ENCODE measurements at regions not wholly inside any gene's neighbourhood (a gene's known extent, or its start where the extent isn't known, plus 50 kb on each side); places are given as distances from the start of the nearest gene placed in this dataset.

- DNase-seq: no peak
- no peaks in the 10 kb centered on the region for H3K36me3 Mint-ChIP-seq (ENCODE audit: insufficient read depth in 2 of 2)
- H3K27ac Mint-ChIP-seq: no peak overlapping the region
- H3K4me3 Mint-ChIP-seq: no peak overlapping the region
- no peak for ATAC-seq (replicated peaks in 1 of 2)
- no peaks in the 10 kb centered on the region for H3K4me1 Mint-ChIP-seq (ENCODE audit: low read depth)
- no peaks in the 10 kb centered on the region for H3K27me3 Mint-ChIP-seq (ENCODE audit: low read depth)
- H3K9me3 Mint-ChIP-seq: peaks cover 7 to 9% of the 10 kb centered on the region in 2 donors
These were observed 397.5 kb downstream of the TGFB2 start for GRCh38 chr1:218742467-218743262.

GRCh38 chr1:218743861-218744505, 398.8 kb downstream of the TGFB2 start:
- Mint-ChIP-seq H3K4me1 (ENCODE audit: low read depth) (no peaks in the 10 kb centered on the region), H3K36me3 (ENCODE audit: insufficient read depth in 2 of 2) (no peaks in the 10 kb centered on the region), H3K27ac (no peak overlapping the region), H3K27me3 (ENCODE audit: low read depth) (no peaks in the 10 kb centered on the region), H3K9me3 (peaks cover 9% of the 10 kb centered on the region in 2 donors), H3K4me3 (no peak overlapping the region)
- ATAC-seq (replicated peaks in 1 of 2) (no peak), DNase-seq (no peak)

GRCh38 chr1:218748071-218748470, 402.9 kb downstream of the TGFB2 start:
- Mint-ChIP-seq H3K36me3 (ENCODE audit: insufficient read depth in 2 of 2) (no peaks in the 10 kb centered on the region), H3K27me3 (ENCODE audit: low read depth) (no peaks in the 10 kb centered on the region), H3K4me3 (no peak overlapping the region), H3K4me1 (ENCODE audit: low read depth) (no peaks in the 10 kb centered on the region), H3K27ac (no peak overlapping the region), H3K9me3 (peaks cover 4 to 9% of the 10 kb centered on the region in 2 donors)
- ATAC-seq (replicated peaks in 1 of 2): no peak
- no peak for DNase-seq

GRCh38 chr1:218750216-218750970, 405.3 kb downstream of the TGFB2 start:
- Mint-ChIP-seq H3K9me3 (peaks cover 0 to 1% of the 10 kb centered on the region in 2 donors), H3K4me1 (ENCODE audit: low read depth) (no peaks in the 10 kb centered on the region), H3K27ac (no peak overlapping the region), H3K36me3 (ENCODE audit: insufficient read depth in 2 of 2) (no peaks in the 10 kb centered on the region), H3K27me3 (ENCODE audit: low read depth) (no peaks in the 10 kb centered on the region), H3K4me3 (no peak overlapping the region)
- DNase-seq (no peak), ATAC-seq (replicated peaks in 1 of 2) (no peak)

- H3K27me3 Mint-ChIP-seq (ENCODE audit: low read depth): no peaks in the 10 kb centered on the region
- no peak overlapping the region for H3K27ac Mint-ChIP-seq
- no peaks in the 10 kb centered on the region for H3K36me3 Mint-ChIP-seq (ENCODE audit: insufficient read depth in 2 of 2)
- ATAC-seq (replicated peaks in 1 of 2) (no peak), DNase-seq (no peak)
- peaks cover 0 to 1% of the 10 kb centered on the region in 2 donors for H3K9me3 Mint-ChIP-seq
- no peaks in the 10 kb centered on the region for H3K4me1 Mint-ChIP-seq (ENCODE audit: low read depth)
- no peak overlapping the region for H3K4me3 Mint-ChIP-seq
These were observed 406.2 kb downstream of the TGFB2 start for GRCh38 chr1:218751208-218751948.

GRCh38 chr1:218752126-218752525, 407.0 kb downstream of the TGFB2 start:
- Mint-ChIP-seq H3K4me1 (ENCODE audit: low read depth) (no peaks in the 10 kb centered on the region), H3K27ac (no peak overlapping the region), H3K27me3 (ENCODE audit: low read depth) (no peaks in the 10 kb centered on the region), H3K4me3 (no peak overlapping the region), H3K9me3 (peaks cover 0 to 1% of the 10 kb centered on the region in 2 donors), H3K36me3 (ENCODE audit: insufficient read depth in 2 of 2) (no peaks in the 10 kb centered on the region)
- ATAC-seq (replicated peaks in 1 of 2) (no peak), DNase-seq (no peak)

- ATAC-seq (replicated peaks in 1 of 2) (no peak), DNase-seq (no peak)
- Mint-ChIP-seq H3K27me3 (ENCODE audit: low read depth) (no peaks in the 10 kb centered on the region), H3K4me1 (ENCODE audit: low read depth) (no peaks in the 10 kb centered on the region), H3K36me3 (ENCODE audit: insufficient read depth in 2 of 2) (no peaks in the 10 kb centered on the region), H3K4me3 (no peak overlapping the region), H3K27ac (no peak overlapping the region), H3K9me3 (no peaks in the 10 kb centered on the region)
These were observed 409.3 kb downstream of the TGFB2 start for GRCh38 chr1:218754477-218754876.

GRCh38 chr1:218755128-218755527, 410.0 kb downstream of the TGFB2 start:
- ATAC-seq (replicated peaks in 1 of 2): no peak
- no peak for DNase-seq
- no peaks in the 10 kb centered on the region for H3K36me3 Mint-ChIP-seq (ENCODE audit: insufficient read depth in 2 of 2)
- no peak overlapping the region for H3K27ac Mint-ChIP-seq
- H3K9me3 Mint-ChIP-seq: no peaks in the 10 kb centered on the region
- H3K4me1 Mint-ChIP-seq (ENCODE audit: low read depth): no peaks in the 10 kb centered on the region
- no peak overlapping the region for H3K4me3 Mint-ChIP-seq
- no peaks in the 10 kb centered on the region for H3K27me3 Mint-ChIP-seq (ENCODE audit: low read depth)

- Mint-ChIP-seq H3K27ac (no peak overlapping the region), H3K4me3 (no peak overlapping the region), H3K36me3 (ENCODE audit: insufficient read depth in 2 of 2) (no peaks in the 10 kb centered on the region), H3K4me1 (ENCODE audit: low read depth) (no peaks in the 10 kb centered on the region), H3K27me3 (ENCODE audit: low read depth) (no peaks in the 10 kb centered on the region), H3K9me3 (no peaks in the 10 kb centered on the region)
- DNase-seq: no peak
- no peak for ATAC-seq (replicated peaks in 1 of 2)
These were observed 413.9 kb upstream of the LYPLAL1 start for GRCh38 chr1:218759795-218760194.

GRCh38 chr1:218760601-218761570, 412.8 kb upstream of the LYPLAL1 start:
- Mint-ChIP-seq H3K27ac (no peak overlapping the region), H3K27me3 (ENCODE audit: low read depth) (no peaks in the 10 kb centered on the region), H3K36me3 (ENCODE audit: insufficient read depth in 2 of 2) (no peaks in the 10 kb centered on the region), H3K9me3 (no peaks in the 10 kb centered on the region), H3K4me1 (ENCODE audit: low read depth) (no peaks in the 10 kb centered on the region), H3K4me3 (no peak overlapping the region)
- DNase-seq (no peak), ATAC-seq (replicated peaks in 1 of 2) (no peak)

- Mint-ChIP-seq H3K27me3 (ENCODE audit: low read depth) (no peaks in the 10 kb centered on the region), H3K9me3 (no peaks in the 10 kb centered on the region), H3K36me3 (ENCODE audit: insufficient read depth in 2 of 2) (no peaks in the 10 kb centered on the region), H3K4me3 (no peak overlapping the region), H3K4me1 (ENCODE audit: low read depth) (no peaks in the 10 kb centered on the region), H3K27ac (no peak overlapping the region)
- ATAC-seq (replicated peaks in 1 of 2): no peak
- DNase-seq: no peak
These were observed 410.1 kb upstream of the LYPLAL1 start for GRCh38 chr1:218763538-218763937.

GRCh38 chr1:218765753-218766152, 407.9 kb upstream of the LYPLAL1 start:
- no peak for DNase-seq
- ATAC-seq (replicated peaks in 1 of 2): no peak
- Mint-ChIP-seq H3K4me3 (no peak overlapping the region), H3K9me3 (no peaks in the 10 kb centered on the region), H3K27ac (no peak overlapping the region), H3K36me3 (ENCODE audit: insufficient read depth in 2 of 2) (no peaks in the 10 kb centered on the region), H3K4me1 (ENCODE audit: low read depth) (no peaks in the 10 kb centered on the region), H3K27me3 (ENCODE audit: low read depth) (no peaks in the 10 kb centered on the region)

All from activated T-cell treated with anti-CD3 and anti-CD28 coated beads, Interleukin-2, amount 50 U/mL, for 72 hours (primary cell).